HG03095 (cell line): ENCODE measurements at regions not wholly inside any gene's neighbourhood (a gene's known extent, or its start where the extent isn't known, plus 50 kb on each side); places are given as distances from the start of the nearest gene placed in this dataset.

ENCODE experiments used
- ATAC-seq: cut with Tn5 transposase; IDR thresholded peaks from one replicate; pipeline ENCODE4 v1.9.1; 2021; ENCODE audit warnings: moderate library complexity; ENCODE audit not compliant: unreplicated experiment

DNA sequence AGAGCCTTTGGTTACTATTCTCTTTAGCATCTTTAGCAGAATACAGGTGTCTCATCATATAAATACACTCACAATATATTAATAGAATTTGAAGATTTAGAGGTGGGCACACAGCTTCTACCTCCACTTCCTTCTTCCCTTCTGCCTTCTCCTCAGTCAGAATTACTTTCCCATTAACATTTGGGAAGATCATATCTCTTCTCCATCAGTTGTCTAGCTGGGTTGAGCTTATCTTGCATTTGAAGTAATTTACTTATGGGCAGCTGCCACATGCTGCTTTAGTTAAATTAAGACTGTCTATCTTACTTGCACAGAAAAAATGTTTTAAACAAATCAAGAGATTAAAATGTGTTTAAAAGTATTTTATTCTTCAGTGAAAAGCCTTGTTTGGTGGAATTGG, 110.1 kb upstream of the ASIC2 start:
- no peak for ATAC-seq

DNA sequence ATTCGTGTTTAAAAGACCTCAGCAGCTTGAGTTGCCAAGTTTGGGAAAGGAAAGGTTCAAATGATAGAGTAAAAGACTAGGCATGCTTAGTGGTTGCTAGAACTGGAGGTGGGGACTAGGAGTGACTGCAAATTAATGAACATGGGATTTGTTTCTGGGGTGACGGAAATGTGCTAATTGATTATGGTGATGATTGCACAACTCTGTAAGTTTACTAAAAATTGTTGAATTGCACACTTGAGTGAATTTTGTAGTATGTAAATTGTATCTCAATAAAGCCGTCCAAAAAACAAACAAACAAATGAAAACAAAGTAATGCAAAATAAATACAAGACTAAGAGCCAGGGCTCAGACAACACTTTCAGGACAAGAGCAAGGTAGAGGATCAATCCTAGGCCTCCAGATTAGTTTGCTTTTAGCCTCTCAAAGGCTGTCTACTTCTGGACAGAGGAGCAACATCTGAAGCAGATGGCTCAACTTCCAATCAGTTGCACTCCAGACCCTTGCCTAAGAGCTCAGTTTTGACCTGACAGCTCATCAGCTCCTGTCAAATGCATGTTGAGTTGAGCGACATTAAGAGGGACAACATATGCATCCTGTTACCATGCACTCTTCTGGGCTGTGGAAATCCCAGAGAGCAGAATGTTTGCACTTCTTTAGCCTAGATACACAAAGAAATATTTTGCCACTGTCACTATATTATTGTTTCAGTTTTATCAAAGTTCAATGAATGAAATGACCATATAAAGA, 111.2 kb upstream of the ASIC2 start:
- no peak for ATAC-seq

DNA sequence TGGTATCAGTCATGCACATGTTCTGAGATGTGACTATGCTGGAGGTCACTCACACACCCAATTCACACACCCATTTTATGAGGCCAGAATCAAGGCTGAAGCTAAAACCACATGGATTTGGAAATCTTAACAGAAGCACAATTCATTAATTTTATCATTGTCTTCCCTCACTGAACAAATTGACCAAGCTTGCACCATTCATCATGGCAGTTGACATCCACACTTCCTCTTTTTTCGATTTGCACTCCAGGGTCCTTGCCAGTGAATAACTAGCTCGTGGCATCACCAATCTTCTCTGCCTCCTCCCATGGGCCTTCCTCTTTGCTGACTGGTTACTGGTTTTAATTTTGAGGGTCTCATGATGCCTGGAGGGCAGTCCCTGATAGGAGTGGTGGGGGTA, 123.0 kb upstream of the ASIC2 start:
- no peak for ATAC-seq

DNA sequence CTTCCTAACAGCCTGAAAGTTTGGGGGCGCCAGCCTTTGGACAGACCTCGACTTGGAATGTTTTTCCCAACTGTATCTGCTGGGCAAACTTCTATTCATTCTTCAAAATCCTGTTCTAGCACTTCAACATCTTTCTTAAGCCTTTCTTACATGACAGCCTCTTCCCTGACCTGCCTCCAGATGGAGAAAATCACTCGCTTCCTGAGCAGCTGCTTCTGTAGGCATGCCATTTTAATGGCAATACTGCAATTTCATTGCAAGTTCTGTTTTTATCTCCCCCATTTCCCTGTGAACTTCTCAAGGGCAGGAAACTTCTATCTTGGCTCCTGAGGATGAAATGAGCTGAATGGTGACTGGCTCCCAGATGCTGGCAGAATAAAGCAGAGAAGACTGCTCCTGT, 128.8 kb upstream of the ASIC2 start:
- ATAC-seq = no peak

DNA sequence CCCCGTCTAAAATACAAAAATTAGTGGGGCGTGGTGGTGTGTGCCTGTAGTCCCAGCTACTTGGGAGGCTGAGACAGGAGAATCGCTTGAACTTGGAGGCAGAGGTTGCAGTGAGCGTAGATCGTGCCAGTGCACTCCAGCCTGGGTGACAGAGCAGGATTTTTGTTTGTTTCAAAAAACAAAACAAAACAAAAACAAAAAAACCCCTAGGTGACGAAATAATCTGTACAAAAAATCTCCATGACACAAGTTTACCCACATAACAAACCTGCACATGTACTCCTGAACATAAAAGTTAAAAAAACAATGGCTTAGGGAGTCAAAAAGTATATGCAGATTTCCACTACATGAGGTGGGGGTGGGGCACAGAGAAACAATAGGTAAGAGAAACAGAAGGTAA, 140.5 kb upstream of the ASIC2 start:
- no peak for ATAC-seq

DNA sequence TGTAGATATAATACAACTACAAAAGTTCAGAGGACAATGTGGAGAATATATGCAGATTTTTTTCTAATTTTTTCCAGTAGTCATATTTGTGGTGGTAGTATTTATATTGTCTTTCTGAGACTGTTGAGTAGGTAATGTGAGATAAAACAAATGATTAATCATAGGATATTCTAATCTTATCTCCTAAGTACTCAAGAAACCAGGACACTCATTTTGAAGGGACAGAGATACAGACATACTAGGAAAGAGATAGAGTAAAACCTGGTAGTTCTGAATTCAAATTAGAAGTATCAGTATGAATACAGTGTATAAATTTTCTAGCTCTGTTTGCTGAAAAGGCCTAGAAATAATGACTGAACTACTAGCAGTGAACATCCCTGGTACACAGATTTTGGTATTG, 141.7 kb upstream of the ASIC2 start:
- ATAC-seq = no peak

DNA sequence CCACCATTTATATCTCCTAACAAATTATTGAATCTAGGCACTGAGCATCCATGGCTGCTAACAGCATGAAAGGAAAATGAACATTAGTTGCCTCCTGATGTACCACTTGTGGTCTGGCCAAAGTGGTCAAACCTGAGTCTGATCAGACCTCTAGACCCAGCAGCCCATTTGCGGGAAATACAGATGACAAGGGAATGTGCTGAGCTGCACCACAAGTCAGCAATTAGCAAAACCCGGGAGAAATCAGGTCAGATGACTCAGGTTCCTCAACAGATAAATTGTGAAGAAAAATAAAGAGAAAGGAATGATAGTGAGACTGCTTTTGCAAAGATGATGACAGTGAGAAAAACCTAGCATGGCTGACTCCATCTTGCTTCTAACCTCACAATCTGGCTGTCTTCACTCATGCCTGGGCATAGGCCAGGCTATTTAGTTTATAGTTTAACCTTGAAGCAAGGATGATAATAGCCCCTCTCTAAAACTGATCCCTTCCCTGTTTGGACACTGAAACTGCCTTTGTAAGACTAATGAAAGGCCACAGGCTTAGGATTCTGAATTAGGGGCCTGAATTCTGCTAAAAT, 142.7 kb upstream of the ASIC2 start:
- no peak for ATAC-seq

DNA sequence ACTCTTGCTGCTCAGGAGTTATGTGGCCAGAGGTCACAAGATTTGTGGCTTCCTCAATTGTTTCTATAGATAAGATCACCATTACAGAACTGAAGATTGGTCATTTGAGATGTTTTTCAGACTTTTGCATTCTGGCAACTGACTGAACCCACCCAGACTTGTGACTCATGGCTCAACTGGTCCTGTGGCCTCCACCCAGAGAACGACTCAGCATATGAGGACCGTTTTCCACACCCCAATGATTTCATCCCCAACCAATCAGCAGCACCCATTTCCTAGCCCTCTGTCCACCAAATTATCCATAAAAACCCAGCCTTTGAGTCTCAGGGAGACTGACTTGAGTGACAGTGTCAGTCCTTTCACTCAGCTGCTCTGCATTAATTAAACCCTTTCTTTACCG, 143.2 kb upstream of the ASIC2 start:
- no peak for ATAC-seq

DNA sequence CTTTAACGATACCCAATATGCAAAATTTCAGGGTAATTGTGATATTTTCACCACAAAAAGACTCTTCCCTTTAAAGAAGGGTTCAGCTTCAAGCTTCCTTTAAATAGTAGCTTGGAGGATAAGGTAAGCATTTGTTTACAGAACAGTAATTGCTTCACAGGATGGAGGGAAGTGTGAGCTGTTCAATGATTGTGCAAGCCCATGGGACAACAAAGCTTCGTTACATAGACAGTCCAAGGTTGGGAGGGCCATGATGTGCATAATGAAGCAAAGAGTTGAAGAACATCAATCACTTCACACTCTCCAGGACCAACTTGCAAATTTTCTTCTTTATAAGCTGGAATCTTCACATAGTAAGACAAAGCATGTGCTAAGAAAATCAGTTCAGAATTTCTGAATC, 145.0 kb upstream of the ASIC2 start:
- no peak for ATAC-seq

DNA sequence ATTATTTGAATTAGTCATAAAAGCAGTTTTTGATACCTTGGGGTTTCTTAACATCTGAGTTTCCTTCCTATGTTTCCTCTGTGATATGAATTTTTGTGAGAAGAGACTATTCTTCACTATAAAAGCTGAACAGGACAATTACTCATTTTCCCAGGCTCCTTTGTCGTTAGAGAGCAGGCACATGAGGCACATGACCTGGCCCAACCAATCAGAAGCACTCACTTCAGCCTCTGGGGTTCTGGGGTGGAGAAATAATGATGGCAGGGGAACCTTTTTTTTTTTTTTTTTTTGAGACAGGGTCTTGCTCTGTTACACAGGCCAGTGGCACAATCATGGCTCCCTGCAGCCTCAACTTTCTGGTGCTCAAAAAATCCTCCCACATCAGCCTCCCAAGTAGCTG, 145.5 kb upstream of the ASIC2 start:
- no peak for ATAC-seq

DNA sequence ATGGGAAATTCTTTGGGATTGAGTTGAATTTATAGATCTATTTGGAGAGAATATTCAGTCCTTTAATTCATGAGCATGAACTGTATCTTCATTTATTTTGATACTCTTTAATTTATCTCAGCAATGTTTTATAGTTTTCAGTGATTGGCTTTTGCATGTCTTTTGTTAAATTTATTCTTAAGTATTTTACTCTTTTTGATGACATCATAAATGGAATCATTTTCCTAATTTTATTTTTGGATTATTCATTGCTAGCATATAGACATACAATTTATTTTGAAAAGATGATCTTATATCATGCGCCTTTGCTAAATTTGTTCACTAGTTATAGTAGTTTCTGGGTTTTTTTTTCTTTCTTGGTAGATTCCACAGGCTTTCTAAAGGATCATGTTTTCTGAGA, 149.2 kb upstream of the ASIC2 start:
- no peak for ATAC-seq

DNA sequence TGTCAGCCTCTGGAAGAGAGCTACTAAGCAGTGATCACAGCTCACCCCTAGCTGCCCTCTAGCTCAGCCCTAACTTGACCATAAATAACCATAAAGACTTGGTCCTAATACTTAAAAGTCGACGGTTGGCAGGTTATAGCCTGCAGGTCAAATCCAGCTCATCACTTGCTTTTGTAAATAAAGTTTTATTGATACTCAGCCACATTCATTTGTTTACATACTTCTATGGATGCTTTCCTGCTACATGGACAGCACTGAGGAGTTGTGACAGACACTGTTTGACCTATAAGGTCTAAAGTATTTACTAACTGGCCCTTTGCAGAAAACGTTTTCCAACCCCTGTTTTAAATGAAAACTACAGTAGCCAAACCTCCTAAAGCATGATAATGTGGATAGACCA, 151.6 kb upstream of the ASIC2 start:
- no peak for ATAC-seq

DNA sequence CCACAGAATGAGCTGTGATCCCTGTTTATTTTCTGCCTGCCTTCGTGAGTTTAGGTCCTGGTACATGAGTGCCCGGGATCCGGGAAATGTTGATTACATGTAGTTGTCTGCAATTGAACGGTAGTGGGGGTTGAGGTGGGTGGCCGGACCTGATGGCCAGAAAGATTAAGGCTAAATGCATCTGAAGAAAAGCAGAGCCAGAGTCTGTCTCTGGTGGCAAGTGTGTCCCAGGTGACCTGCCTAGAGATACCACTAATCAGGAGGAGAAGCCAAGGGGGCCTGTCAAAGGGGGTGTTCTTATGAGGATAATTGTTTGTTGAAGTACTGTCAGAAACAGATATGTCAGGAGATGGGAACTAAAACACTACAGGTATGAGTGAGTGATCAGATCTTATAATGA, 154.0 kb upstream of the ASIC2 start:
- no peak for ATAC-seq

DNA sequence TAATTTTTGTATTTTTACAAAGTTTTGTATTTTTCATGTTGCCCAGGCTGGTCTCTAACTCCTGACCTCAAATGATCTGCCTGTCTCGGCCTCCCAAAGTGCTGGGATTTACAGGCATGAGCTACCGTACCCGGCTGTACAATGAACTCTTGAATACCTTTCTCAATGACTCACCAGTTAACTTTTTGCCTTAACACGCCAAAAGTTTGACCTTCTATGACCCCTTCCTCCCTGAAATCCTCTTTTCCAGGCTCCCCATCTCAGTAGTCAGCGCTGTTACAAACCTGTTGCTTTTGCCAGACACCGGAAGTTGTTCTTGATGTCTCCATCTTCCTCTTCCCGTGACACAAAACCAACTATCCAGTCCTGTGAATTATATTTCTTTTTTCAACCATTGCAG, 158.1 kb upstream of the ASIC2 start:
- no peak for ATAC-seq

DNA sequence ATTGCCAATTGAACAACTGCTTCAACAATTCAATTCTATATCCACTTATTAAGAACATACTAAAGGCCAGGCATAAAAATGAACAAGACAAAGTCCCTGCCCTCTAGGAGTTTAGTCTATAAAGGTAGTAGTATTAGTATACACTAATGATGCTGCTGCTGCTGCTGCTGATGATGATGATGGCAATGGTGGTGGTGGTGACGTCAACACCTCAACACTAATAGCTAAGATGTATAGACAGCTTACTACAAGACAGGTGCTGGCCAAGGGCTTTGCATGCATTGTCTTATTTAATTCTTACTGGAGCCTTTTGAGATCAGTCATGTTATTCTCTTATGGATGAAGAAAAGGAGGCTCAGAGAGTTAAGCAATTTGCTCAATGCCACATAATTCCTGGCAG, 164.4 kb upstream of the ASIC2 start:
- ATAC-seq = no peak

DNA sequence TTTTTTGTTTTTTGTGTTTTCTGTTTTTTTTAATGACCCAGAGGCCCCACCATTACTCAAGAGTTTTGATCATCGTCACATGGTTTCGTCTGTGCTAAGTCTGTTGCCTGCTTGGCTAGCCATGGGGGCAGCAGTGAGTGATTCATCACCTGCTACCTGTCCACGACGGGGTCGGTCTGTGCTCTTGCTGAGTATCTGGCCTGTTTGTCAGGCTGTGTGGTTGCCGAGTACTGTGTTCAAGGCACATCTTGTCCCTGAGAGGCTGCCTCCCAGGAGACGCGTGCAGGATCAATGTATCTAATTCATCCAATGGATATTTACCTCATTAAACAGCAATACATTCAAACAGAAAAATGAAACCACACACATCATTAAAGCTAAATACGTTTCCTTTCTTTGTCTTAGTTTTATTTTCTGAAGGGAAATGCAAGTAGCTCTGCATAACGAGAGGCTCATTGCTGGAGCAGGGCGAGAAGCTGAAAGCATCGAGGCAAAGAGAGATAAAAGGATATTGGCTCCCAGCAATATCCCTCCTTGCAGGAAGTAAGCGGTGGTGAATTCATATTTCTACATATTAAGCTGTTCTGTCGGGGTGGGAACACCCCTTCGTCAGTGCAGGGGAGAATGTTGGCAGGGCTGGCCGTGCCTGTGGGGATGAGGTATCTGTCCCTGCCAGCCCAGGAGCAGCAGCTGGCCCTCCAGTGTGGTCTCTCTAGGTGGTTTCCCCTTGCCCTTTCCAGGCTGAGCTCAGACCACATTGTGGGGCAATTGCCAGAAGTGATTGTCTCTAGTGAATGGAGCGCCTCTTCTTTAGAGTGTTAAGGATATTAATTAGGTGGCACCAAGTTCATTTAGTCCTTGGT, 166.2 kb upstream of the ASIC2 start:
- ATAC-seq = no peak

DNA sequence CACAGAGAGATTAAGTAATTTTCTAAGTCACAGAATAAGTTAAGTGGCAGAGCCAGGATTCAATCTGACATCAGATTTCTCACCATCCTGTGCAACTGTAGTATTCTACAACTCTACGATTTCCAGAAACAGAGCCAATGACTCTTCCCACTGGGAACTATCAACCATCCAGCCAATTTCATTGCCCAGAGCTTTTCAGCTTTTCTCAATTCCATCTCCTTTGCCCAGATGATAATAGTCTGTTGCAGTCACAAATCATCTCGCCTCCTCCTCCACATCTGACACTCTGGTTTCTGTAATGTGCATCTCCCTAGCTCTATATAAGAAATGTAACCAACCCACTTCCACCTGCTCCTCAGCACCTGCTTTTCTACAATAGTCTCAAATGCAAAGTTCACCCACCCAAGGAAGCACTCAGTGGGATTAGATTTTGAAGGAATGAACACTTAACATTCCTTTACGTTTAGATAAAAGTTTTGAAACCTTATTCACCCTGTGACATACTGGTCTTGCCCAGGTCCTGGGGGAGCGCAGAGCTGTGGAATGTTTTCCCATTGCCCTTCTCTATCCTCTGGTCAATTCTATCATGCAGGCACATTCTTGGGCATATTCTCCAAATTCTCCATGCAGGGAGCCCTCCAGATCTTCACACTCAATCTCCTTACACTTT, 167.8 kb upstream of the ASIC2 start:
- no peak for ATAC-seq

DNA sequence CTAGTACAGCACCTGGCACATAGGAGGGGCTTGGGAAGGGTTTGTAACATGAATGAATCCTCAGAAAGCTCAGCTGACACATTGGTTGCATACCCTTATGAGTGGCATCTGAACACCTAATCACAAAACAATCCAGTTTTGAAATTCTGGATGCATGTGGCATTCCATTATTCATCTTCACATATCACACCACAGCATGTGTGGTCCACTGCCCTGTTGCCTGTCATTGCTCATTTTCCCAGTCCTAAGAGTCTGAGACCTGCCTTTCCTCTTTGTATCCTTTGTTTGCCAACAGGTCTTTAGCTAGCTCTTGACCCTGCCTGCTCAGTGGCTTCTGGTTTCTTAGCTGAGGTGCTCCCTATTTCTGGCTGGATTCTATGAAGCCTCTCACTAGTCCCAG, 170.8 kb upstream of the ASIC2 start:
- ATAC-seq = no peak

DNA sequence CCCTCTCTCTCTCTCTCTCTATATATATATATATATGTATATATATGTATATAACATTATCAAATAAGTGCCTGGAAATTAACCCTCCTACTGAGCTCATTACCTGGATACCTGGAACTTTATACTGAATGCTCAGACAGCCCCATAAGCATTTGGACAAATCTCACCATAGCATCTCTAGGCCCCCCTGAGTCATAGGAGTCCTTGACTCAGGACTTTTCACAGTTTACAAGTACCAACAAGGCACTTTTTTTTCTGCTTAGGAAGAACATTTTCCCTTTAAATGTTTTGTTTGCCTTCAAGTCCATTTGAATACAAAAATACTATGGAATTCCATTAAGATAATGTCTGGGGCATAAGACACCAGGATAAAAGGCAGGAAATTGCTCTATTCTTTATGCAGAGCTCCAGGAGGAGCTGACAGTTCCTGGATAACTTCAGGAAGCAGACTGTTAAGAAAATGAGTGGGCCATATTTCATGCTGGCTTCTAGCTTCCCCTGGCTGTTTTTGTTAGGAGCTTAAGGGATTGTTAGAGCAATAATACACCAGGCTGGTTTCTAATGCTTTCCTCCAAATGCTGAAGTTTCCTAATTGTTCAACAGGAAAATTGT, 171.7 kb upstream of the ASIC2 start:
- no peak for ATAC-seq

DNA sequence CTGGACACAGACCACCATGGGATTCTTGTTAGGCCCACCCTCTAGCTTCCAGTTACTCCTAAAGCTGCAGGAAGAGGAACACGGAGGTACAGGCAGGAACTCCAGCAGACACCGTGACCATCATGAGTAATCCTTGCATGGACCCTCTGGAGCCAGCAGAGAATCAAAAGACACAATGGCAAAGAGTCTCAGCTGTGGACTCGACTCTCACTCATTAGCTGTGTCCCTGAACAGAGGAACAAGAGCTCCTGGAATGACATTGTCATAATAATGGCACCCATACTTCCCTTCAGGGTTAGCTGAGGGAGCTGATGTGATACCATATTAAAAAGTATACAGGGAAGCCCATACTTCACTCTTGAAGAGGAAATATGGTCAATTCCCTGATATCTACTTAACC, 176.3 kb upstream of the ASIC2 start:
- no peak for ATAC-seq

DNA sequence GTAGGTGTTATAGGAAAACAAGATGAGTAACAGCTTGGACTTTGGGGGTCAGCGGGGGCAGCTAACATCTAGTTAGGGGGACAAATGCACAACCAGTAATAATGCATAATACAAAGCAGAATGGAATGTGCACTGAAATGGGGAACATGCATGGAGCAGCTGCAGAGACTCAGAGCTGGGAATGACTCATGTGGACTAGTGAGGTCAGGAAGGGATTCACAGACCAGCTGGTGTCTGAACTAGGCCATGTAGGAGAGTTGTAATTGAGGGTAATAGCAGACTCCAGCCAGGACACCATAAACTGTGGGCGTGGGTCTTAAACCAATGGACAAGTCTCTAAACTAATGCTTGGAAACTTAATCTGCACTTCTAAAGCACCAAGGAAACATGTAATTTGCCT, 176.8 kb upstream of the ASIC2 start:
- no peak for ATAC-seq
